GM12875 (cell line): ENCODE measurements at regions not wholly inside any gene's neighbourhood (a gene's known extent, or its start where the extent isn't known, plus 50 kb on each side); places are given as distances from the start of the nearest gene placed in this dataset.

Experiments
- H3K4me3 ChIP-seq: one replicate; pipeline ENCODE4 v1.5.1; 2011; ENCODE audit warnings: low read depth, low read length, control low read depth
- CTCF ChIP-seq: IDR thresholded peaks from 2 replicates; pipeline ENCODE4 v1.5.1; 2011; ENCODE audit warnings: low read depth, mild to moderate bottlenecking, control low read depth, inconsistent platforms, low read length, moderate library complexity, borderline replicate concordance; ENCODE audit not compliant: insufficient read depth

- H3K4me3 ChIP-seq = no peak overlapping the region
- no peak for TF ChIP-seq CTCF
Observed at GRCh38 chr13:76717092-76717491, 169.1 kb downstream of the KCTD12 start.

- no peak for TF ChIP-seq CTCF
- H3K4me3 ChIP-seq = no peak overlapping the region
Observed at GRCh38 chr13:76715621-76716020, 170.6 kb downstream of the KCTD12 start.

GRCh38 chr13:76715075-76715474 is 171.1 kb downstream of the KCTD12 start:
- no peak for TF ChIP-seq CTCF
- H3K4me3 ChIP-seq = no peak overlapping the region

GRCh38 chr13:76713280-76713679 is 172.9 kb downstream of the KCTD12 start:
- no peak overlapping the region for H3K4me3 ChIP-seq
- TF ChIP-seq CTCF = no peak

- no peak for TF ChIP-seq CTCF
- no peak overlapping the region for H3K4me3 ChIP-seq
Observed at GRCh38 chr13:76711550-76712182, 174.5 kb downstream of the KCTD12 start.

- no peak for TF ChIP-seq CTCF
Observed at GRCh38 chr13:76709851-76710250, 176.4 kb downstream of the KCTD12 start.

GRCh38 chr13:76708138-76708688 is 178.0 kb downstream of the KCTD12 start:
- no peak overlapping the region for H3K4me3 ChIP-seq
- TF ChIP-seq CTCF = no peak

More at GRCh38 chr13:76709851-76710250, 176.4 kb downstream of the KCTD12 start:
- no peak overlapping the region for H3K4me3 ChIP-seq
